Stimulated activated effector memory CD8-positive, alpha-beta T cell treated with anti-CD3 and anti-CD28 coated beads, Interleukin-12 subunit alpha, Interleukin-12 subunit beta, amount 100 ng/mL, for 72 hours (primary cell): ENCODE measurements at regions not wholly inside any gene's neighbourhood (a gene's known extent, or its start where the extent isn't known, plus 50 kb on each side); places are given as distances from the start of the nearest gene placed in this dataset.

Source experiments
- ATAC-seq: fragments of 150-1000 bp; cut with Tn5 transposase; 2 replicates; pipeline ENCODE4 v1.10.0; 2021
- DNase-seq, 2 donors: peaks; one replicate each; pipeline ENCODE4 v3.0.0; 2021 to 2022; ENCODE audit warnings: low spot score in 2 of 2
- H3K27ac Mint-ChIP-seq: one replicate; pipeline ENCODE4 v1.8.0; 2022; ENCODE audit warnings: mild to moderate bottlenecking, mixed read lengths
- H3K36me3 Mint-ChIP-seq: one replicate; pipeline ENCODE4 v1.8.0; 2022; ENCODE audit warnings: mild to moderate bottlenecking, mixed read lengths
- H3K4me1 Mint-ChIP-seq: one replicate; pipeline ENCODE4 v1.8.0; 2022; ENCODE audit warnings: mixed read lengths
- H3K4me3 Mint-ChIP-seq: one replicate; pipeline ENCODE4 v1.8.0; 2022; ENCODE audit warnings: mild to moderate bottlenecking, mixed read lengths
- H3K9me3 Mint-ChIP-seq: one replicate; pipeline ENCODE4 v1.8.0; 2022; ENCODE audit warnings: mixed read lengths

DNA sequence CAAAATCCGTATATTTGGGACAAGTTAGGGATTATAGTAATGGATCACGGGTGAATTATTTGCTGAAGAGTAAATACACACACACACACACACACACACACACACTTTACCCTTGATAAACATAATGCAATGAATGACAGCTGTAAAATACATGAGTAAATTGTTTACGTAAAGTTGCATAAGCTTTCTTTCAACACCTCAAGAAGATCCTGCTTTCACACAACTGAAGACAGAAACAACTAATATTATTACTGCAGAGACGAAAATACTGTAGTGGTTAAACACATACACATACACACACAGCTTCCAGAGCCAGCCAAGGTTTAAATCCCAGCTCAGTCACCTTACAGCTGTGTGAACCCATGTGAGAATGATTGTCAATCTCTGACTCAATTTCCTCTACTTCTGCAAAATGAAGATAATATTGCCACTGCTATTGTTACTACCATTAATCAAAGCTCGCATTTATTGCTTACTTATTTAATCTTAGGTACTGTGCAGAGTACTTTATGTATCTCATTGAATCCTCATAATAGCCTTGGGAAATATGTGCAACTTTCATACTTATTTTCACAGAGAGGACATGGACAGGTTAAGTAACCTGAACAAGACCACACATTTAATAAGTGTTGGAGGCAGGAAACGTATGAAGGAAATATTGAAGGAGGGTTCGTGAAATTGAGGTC is 50.6 kb upstream of the DOK6 start:
- Mint-ChIP-seq H3K27ac (no peak overlapping the region), H3K4me1 (no peaks in the 10 kb centered on the region), H3K9me3 (no peaks in the 10 kb centered on the region), H3K36me3 (no peaks in the 10 kb centered on the region), H3K4me3 (no peak overlapping the region)
- DNase-seq = no peak
- ATAC-seq = no peak
